Gastrocnemius medialis (tissue), 4 donors: ENCODE measurements at regions not wholly inside any gene's neighbourhood (a gene's known extent, or its start where the extent isn't known, plus 50 kb on each side); places are given as distances from the start of the nearest gene placed in this dataset.
"Not testable (repeated sequence)": the region's sequence is repeated elsewhere in the genome, so short reads cannot be mapped to it uniquely, and the experiment has no call there.

ENCODE experiments used
- CTCF ChIP-seq, 5 experiments: fragments of 450-650 bp in 3 of 5; fragments of 200-600 bp in 2 of 5; sonication (generic) in 2 of 5; IDR thresholded peaks in 4 of 5; conservative IDR thresholded peaks in 1 of 5; 1 replicate in 4 of 5; 2 replicates in 1 of 5; pipeline ENCODE4 v1.5.1; 2016 to 2019; ENCODE audit warnings: antibody characterized with exemption in 5 of 5, mild to moderate bottlenecking in 3 of 5, moderate library complexity in 3 of 5
- POLR2A ChIP-seq, 2 donors: fragments of 450-650 bp; IDR thresholded peaks; one replicate each; pipeline ENCODE4 v1.6.1; 2017; ENCODE audit warnings: antibody characterized with exemption in 2 of 2, mild to moderate bottlenecking in 2 of 2, moderate library complexity in 2 of 2

- TF ChIP-seq CTCF (IDR thresholded peaks at IDR 0.05 in 4 of 5, conservative IDR thresholded peaks at IDR 0.05 in 1 of 5); POLR2A (IDR thresholded peaks at IDR 0.05): not testable (repeated sequence)
Measured at GRCh38 chr5:34388754-34389153, 267.4 kb upstream of the RAI14 start.
